Fibroblast of skin of right biceps (primary cell): ENCODE measurements at regions not wholly inside any gene's neighbourhood (a gene's known extent, or its start where the extent isn't known, plus 50 kb on each side); places are given as distances from the start of the nearest gene placed in this dataset.
A peak's percentile ranks its signal among the peaks of the same experiment; 100 is the strongest.
"Not testable (repeated sequence)": the region's sequence is repeated elsewhere in the genome, so short reads cannot be mapped to it uniquely, and the experiment has no call there.

Experiments
- DNase-seq: peaks from one replicate; pipeline ENCODE4 v3.0.0-alpha.2; 2013

DNA sequence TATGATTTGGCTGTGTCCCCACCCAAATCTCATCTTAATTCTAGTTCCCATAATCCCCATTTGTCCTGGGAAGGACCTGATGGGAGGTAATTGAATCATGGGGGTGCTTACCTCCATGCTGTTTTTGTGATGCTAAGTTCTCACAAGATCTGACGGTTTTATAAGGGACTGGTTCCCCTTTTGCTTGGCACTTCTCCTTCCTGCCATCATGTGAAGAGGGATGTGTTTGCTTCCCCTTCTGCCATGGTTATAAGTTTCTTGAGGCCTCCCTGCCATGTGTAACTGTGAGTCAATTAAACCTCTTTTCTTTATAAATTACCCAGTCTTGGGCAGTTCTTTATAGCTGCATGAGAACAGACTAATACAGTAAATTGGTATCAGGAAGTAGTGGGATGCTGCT is 114.1 kb downstream of the ZNF648 start:
- DNase-seq = no peak

DNA sequence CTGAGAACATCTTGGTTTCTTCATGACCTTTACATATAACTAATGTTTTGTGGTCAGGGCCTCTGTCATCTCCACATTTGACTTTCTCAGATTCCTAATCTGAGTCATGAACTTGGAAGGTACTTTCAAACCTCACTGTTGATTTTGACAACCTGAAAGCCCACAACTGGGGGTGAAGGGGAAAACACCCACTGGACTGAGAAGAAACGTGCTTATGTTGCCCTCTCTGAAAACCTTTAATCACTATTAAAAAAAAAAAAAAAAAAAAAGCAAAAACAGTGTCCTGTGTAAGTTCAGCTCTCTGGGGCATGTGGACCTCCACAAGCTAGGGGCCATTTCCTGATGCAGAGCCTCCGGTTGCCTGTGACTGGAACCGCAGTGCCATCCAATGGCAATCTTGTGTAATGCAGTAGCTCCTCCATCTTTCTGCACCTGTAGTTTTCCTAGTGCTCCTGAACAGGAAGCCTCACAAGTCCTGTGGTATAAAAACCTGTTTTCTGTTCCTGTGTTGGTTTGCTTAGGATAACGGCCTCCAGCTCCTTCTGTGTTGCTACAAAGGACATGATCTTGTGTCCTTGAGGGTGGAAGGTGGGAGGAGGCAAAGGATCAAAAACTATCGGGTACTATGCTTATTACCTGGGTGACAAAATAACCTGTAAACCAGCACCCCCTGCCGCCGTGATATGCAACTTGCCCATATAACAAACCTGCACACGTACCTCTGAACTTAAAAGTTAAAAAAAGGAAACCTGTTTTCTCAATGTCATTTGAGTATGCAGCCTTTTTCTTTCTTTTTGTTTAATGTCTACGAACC is 124.5 kb downstream of the ZNF648 start:
- peak; percentile 1 for DNase-seq

DNA sequence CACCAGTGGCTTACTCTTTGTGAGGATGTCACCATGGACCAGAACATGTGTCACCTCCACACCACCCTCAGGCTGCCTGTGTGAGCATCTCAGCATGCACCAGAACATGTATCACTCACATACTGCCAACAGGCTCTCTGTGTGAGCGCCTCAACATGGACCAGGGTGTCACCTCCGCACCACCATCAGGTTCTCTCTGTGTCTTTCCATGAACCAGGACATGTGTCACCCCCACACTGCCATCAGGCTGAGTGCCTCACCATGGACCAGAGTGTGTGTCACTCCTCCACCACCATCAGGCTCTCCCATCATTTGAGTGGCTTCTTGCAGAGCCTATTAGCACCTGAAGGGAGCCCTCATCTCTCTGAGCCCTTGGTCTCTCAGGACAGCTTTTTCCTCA is 125.2 kb downstream of the ZNF648 start:
- no peak for DNase-seq

DNA sequence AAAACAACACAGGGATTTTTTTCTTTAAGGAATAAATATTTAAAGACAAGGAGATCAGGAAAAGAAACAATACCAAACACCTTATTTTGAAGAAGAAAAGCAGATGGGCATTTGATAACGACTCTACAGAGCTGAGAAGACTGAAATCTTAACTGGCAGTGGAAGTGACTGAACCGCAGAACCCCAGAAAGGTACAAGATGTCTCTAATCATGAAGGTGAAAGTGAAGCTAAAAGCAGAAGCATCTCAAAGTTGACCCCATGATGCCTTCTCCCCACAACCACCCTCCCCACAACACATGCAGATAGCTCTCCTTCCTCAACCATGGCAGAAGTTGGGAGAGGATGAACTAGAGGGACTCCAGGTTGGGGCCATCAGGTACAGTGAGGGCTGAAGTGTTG is 129.6 kb downstream of the ZNF648 start:
- no peak for DNase-seq

DNA sequence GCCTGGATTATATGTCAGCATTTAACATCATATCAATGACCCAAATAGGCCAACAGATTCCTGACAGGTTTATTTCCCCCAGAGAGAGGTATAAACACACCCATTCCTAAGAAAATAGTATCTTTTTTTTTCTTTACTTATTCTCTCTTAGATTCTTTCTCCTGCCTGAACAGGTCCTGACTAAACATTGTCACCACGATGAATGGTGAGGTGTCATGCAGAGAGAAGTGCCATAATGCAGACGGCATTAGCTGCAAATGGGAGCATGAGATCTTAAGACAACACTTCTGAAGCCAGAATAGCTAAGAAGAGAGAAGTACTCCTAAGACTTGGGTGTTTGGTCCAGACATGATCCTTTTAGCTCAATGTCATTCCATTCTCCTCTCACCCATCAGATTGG is 131.3 kb downstream of the ZNF648 start:
- no peak for DNase-seq

DNA sequence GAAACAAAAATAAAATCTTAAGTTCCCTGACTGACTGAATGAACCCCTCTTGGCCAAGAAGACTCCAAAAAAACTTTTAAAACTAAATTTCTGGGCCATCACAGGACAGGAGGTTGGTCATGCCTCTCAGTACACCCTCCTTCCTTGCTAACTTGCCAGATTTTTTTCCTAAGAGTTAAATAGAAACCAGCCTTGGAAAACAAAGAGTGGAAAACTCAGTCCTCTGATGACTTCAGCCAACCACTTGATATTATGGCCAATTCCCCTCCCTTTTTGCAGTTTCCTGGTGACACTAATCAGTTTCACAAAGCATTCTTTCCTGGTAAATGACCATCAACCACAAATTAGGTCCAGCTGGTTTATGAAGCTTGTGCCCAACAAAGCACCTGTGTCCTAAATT is 134.8 kb downstream of the ZNF648 start:
- DNase-seq = no peak

DNA sequence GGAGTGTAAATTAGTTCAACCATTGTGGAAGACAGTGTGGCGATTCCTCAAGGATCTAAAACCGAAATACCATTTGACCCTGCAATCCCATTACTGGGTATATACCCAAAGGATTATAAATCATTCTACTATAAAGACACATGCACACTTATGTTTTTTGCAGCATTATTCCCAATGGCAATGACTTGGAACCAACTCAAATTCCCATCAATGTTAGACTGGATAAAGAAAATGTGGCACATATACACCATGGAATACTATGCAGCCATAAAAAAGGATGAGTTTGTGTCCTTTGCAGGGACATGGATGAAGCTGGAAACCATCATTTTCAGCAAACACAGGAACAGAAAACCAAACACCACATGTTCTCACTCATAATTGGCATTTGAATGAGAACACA is 137.5 kb downstream of the ZNF648 start:
- DNase-seq = not testable (repeated sequence)

DNA sequence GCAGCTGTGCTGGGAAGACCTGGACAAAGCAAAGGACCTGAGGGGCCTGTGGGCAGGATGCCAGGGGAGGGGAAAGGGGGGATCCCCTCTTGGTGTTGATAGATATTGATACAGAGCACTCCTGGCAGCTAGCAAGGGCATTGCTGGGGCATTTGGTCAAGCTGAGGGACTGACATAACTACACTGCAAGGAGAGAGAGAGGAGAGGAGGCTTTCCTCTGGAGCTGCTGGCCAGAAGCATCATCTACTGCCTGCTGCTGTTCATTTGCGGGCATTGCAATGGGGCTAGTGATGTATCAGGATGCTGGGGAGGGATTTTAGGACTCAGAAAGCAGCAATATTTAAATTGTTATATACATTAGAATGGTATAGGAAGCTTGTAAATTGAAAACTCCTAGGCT is 142.0 kb downstream of the ZNF648 start:
- DNase-seq = no peak

DNA sequence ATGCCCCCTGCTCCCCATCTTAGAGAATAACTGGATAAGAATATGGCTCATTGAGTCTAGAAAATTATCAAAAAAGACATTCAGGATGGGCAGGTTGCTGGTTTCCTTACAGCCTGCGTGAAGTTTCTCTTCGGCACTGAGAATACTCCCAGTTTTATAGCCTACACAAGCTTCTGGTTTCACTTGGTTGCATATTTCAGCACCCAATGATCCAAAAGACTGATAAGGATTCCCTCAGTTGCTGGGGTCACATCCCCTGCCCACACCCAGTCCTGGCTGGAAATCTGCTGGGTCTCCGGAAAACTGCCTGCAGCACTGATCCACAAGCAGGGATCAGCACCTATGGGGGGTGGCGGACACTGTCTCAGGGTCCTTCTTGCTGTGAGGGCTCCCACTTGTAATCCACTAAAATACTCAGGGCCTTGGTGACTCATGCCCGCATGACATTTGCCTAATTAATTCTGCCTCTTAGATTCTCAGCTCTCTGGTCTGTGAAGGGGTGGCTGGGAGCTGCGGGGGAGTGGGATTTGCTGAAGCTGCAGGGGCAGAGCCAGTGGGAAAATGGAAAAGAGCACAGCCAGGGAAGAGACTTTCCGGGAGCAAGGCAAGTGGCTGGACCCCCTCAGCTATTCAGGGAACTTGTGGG is 142.5 kb downstream of the ZNF648 start:
- DNase-seq = no peak

DNA sequence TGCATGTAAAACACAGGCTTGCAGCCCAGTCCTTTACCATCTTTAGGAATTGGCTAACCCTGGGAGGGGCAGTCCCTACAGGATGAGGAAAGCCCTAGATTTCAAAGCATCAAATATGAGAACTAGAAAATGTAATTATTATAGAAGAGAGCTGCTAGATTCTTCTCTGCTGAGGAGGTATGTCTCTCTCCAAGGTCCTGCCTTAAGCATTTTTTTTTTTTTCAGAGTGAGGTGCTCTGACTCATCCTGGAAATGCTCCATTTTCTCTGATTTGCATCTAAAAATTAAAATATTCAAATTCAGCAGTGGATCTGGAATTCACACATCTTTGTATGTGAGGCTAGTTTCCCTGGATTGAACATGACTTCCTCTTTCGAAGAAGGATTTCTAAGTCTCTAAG is 149.8 kb downstream of the ZNF648 start:
- no peak for DNase-seq

DNA sequence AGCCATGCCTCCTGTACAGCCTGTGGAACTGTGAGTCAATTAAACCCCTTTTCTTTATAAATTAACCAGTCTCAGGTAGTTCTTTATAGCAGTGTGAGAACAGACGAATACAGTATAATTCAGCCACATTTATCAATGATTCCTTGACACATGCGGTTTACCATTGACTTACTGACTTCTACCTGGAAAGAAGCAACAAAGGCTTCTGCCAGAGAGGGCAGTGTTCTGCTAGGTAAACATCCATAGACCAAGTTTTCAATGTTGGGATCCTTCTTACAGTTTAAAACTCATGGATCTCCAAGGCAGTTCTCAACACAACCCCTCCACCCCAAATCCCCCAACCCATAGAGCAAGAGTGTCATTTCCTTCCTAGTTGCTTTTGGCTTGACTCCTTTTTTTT is 150.6 kb downstream of the ZNF648 start:
- DNase-seq = no peak

DNA sequence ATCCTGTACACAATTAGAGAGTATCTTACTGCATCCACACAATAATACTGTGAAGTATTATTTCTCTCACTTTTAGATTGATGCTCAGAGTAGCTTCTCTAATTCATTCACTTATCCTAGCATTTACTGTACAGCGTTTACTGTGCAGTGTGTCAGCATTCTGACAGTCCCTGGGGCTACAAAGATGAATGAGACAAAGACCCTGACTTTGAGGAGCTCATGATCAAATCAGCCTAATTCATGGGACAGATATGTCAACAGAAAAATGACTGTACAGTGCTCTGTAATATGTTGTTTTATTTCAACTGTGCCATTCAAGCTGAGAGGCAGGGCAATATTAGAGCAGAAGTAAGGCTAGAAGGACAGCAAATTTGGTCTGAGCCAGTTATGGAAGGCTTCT is 152.5 kb downstream of the ZNF648 start:
- no peak for DNase-seq

DNA sequence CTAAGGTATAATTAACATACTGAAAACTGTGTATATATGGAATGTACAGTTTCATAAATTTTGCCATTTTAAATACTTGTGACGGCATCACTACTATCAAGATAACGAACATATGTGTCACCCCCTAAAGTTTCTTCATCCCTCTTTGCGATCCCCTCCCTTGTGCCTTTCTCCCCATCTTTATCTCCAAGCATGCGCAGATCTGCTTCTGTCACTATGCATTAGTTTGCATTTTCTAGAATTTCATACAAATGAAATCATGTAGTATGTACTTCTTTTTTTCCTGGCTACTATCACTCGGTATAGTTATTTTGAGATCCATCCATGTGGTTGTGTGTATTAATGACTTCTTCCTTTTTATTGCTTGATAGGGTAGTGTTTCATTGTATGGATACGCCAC is 154.9 kb downstream of the ZNF648 start:
- no peak for DNase-seq

DNA sequence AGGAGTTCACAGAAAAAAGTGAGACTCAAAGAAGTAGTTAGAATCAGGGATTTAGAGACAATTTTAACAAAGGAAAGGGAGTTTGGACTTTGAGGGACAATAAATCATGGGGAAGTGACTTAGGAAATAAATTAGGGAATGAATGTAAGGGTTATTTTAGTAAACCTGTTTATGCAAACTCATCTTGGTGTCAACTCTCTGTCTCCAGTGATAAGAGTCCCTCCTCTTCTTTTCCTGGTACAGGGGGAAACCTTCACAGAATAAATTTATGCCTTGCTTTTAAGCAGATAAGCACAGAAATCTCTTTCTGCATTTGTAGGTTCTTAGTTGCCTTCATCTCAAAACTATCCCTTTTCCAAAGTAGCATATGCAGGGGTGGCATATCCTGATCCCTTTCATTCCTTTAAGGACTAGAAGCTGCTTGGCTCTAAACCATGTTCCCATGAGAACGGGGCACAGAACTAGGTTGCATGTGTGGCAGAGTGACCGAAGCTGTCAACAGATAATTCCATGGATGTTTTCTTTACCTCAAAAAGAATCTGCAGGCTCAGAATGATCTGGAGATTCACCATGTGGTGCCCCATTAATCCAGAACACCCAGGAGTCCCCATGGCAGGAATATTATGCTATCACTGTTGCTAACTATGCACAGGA is 155.4 kb downstream of the ZNF648 start:
- DNase-seq = no peak

DNA sequence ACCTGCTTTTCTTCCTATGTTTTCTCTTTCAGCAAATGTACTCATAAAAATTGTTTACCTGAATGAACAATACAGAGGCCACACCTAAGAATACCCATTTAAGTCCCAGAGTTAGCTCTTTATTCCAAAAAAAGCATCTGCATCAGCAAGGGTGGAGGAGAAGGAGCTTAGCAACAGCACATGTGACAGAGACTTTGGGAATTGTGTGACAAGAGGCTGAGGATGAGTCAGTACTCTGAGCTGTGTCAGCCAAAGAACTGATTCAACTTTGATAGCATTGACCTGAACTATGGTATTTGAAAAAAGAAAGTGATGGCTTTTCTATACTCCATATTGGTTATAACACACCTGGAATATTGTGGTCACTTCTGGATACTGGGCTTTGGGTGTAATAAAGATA is 162.7 kb downstream of the ZNF648 start:
- no peak for DNase-seq

DNA sequence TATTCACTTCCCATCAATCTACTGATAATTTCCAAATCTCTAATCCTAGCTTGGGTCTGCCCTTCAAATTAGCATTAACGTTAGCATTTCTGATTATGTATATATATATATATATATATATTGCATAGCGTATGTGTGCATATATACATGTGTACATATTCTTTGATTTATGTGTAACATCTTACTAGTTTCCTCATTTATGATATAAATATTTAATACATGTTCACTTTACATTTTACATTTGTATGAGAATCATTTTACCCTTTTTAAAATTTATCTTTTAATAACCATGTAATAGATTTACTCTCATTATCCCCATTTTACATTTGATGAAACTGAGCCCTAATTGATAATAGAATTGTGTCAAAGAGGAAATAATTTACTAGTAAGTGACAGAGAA is 164.7 kb downstream of the ZNF648 start:
- no peak for DNase-seq

DNA sequence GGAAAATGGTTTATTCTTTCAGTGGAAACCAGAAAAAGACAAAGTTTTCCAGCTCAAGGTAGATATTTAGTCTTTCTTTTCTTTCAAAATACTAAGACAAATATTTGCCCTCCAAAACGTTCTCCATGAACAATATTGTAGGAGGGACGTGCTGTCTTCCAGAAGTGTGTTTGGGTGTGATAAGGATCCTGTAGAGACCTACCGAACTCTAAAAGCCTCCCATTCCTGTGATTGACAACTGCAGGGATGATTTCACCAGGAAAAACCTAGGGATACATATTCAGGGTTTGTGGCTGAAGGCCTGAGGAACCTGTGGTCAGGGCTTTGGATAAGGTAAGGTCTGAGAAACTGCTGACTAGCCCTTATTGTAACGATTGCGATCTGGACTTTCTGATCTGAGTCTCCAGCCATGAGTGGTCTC is 167.1 kb downstream of the ZNF648 start:
- DNase-seq = no peak

DNA sequence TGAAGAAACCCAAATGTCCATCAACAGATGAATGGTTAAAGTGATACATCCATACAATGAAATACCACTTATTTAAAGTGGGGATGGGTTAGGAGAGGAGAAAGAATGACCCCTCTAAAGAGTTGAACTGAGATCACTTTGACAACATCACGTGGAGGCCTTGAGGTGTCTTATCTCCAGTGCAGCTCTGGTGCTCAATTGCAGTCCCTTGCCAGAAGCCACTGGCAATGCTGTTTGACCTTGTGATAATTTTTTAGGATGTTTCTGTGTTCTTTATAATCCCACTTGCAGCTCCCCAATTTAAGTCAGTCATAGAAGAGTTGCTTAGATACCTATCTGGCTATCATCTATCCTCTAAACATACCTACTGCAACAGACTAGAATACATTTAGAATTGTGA is 167.6 kb downstream of the ZNF648 start:
- no peak for DNase-seq

DNA sequence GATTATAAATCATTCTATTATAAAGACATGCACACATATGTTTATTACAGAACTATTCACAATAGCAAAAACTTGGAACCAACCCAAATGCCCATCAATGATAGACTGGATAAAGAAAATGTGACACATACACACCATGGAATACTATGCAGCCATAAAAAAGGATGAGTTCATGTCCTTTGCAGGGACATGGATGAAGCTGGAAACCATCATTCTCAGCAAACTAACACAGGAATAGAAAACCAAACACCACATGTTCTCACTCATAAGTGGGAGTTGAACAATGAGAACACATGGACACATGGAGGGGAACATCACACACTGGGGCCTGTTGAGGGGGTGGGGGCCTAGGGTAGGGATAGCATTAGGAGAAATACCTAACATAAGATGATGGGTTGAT is 168.4 kb downstream of the ZNF648 start:
- not testable (repeated sequence) for DNase-seq

DNA sequence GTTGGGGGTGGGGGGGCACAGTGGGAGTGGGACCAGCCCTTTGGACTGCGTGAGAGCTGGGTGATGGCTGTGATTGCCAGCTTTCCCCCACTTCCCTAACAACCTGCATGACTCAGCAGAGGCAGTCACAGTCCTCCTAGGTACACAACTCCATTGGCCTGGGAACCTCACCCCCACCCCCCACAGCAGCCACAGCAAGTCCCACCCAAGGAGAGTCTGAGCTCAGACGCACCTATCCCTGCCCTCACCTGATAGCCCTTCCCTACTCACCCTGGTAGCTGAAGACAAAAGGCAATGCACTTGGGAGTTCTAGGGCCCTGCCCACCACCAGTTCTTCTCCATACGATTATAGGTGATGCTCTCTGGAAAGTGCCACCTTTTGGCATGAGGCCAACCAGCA is 188.9 kb downstream of the ZNF648 start:
- no peak for DNase-seq

DNA sequence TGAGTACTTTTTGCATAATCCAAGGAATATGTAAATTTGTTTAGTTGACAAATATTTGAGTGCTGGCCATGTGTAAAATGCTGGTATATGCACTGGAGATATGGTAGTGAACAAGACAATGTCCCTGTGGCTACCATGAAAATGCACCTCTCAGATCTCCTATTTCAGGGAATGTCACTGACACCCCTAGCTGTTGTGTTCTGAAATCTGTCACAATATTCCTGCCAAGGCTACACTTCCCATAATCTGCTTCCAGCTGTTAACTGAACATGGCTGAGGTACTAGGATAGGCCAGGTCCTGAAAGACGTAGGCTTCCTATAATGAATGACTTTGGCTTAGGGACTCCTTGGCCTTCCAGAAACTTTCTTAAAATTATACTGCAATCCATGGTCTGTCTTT is 197.8 kb downstream of the ZNF648 start:
- DNase-seq = no peak

DNA sequence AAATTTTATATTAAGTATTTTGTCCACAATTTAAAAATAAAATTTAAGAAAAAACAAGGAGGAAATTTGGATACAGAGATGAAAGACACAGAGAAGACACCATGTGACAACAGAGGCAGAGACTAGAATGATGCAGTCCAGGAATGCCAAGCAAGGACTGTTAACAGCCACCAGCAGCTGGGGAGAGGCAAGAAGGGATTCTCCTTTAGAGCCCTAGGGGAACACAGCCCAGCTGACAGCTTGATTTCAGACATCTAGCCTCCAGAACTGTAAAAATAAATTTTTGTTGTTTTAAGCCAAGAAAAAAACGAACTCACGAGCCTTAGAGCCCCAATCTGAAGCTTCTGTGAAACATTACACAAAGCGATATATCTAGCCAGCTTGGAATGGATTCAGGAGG is 198.5 kb downstream of the ZNF648 start:
- no peak for DNase-seq

DNA sequence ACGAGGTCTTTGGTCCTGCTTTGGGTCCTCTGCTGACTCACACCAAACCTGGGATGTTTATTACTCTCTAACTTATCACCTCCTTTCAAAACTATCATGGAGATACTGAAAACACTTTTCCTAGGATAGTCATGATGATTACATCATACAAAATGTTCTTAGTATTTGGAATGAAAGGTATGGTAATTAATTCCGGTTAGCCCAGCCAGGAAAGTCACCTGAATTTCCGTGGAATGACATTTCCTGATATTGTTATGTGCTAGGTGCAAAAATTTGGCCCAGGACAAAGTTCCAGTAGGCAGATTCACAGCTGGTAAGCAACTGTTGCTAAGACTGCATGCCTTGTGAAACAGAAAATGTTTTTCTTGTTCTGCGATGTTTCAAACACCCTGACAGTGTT is 203.4 kb downstream of the ZNF648 start:
- DNase-seq = no peak
